ENCODE measurements at regions not wholly inside any gene's neighbourhood (a gene's known extent, or its start where the extent isn't known, plus 50 kb on each side); places are given as distances from the start of the nearest gene placed in this dataset.

DNA sequence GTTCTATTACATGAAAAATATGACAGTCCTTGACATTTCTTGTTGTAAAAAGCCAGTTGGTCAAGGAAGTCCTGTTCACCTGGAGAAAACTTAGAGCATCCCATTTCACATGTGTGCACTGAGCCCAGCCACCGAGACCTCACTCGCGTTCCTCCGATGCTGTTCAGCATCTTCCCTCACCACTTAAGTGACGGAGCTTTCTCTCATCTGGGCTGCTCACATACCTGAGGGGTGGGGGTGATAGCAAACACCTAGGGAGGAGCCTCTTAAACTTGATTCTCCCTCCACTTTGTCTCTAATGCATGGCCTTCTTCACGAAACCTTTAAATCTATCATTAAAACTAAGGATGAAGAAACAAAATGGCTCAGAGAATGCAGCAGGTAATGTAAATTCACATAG is 950.2 kb downstream of the GATA3 start:
- TF ChIP-seq EZH2 (IDR thresholded peaks at IDR 0.05; ENCODE audit: insufficient read depth, poor library complexity, severe bottlenecking): no peak
- no peak for TF ChIP-seq EZH2phosphoT487 (IDR thresholded peaks at IDR 0.05; ENCODE audit: insufficient read depth, low read depth)
